Tibial artery (tissue), 4 donors: ENCODE measurements at regions not wholly inside any gene's neighbourhood (a gene's known extent, or its start where the extent isn't known, plus 50 kb on each side); places are given as distances from the start of the nearest gene placed in this dataset.

ENCODE experiments used
- DNase-seq, 2 donors: peaks; one replicate each; pipeline ENCODE4 v3.0.0-alpha.2; 2019
- H3K27ac ChIP-seq, 2 donors: fragments of 200-600 bp; sonication (generic) in 1 of 2; 1 replicate in 1 of 2; 2 replicates in 1 of 2; pipeline ENCODE4 v1.5.1; 2018 to 2019; ENCODE audit warnings: mild to moderate bottlenecking in 1 of 2
- H3K27me3 ChIP-seq, 2 donors: fragments of 200-600 bp; sonication (generic) in 1 of 2; one replicate each; pipeline versions ENCODE4 v1.5.1 to v1.6.0; 2016 to 2019
- H3K36me3 ChIP-seq, 3 donors: fragments of 200-600 bp; sonication (generic) in 2 of 3; one replicate each; pipeline ENCODE4 v1.5.1; 2016 to 2019; ENCODE audit warnings: mild to moderate bottlenecking in 2 of 3
- H3K4me1 ChIP-seq, 4 donors: fragments of 200-600 bp; sonication (generic) in 2 of 4; 1 replicate in 3 of 4; 2 replicates in 1 of 4; pipeline ENCODE4 v1.5.1; 2016 to 2019
- H3K4me3 ChIP-seq, 2 donors: fragments of 200-600 bp; sonication (generic) in 1 of 2; 1 replicate in 1 of 2; 2 replicates in 1 of 2; pipeline ENCODE4 v1.5.1; 2018 to 2019; ENCODE audit warnings: mild to moderate bottlenecking in 2 of 2
- H3K9me3 ChIP-seq, 3 donors: fragments of 200-600 bp; sonication (generic) in 1 of 3; one replicate each; pipeline ENCODE4 v1.5.1; 2016 to 2019
- intact Hi-C: fragments of 100-400 bp; cut with DNase I; formaldehyde crosslinking; loops from one replicate; pipeline ENCODE4 v1.15.0; 2023; ENCODE audit warnings: low total_unique reads
- TF ChIP-seq, protein P1 (sequence below), 2 experiments: fragments of 200-600 bp in 1 of 2; fragments of 450-650 bp in 1 of 2; IDR thresholded peaks; one replicate each; pipeline ENCODE4 v1.5.1; 2017 to 2019; ENCODE audit warnings: antibody characterized with exemption in 2 of 2, mild to moderate bottlenecking in 1 of 2, moderate library complexity in 1 of 2

DNA sequence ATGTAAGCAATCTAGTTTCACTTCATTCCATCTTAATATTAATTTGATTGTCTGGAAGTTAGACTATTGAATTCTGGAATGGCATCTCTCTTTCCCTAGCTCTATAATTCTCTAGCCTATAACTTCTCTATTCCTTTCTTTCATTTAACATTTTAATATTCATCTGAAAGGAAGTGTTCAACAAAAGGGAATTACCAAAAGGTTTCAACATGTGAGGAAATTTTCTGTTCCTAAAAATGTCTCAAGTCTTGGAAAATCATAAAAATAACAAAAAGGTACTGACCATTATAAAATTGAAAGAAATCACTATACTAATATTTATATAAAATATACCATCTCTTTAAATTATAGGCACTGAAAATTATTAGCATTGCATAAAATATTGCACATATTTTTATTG, 228.7 kb downstream of the TXNL1 start:
- Histone ChIP-seq H3K4me1 (no peaks in the 10 kb centered on the region), H3K4me3 (no peak overlapping the region), H3K27me3 (no peaks in the 10 kb centered on the region), H3K9me3 (no peaks in the 10 kb centered on the region), H3K27ac (no peak overlapping the region), H3K36me3 (no peaks in the 10 kb centered on the region)
- TF ChIP-seq, protein P1, sequence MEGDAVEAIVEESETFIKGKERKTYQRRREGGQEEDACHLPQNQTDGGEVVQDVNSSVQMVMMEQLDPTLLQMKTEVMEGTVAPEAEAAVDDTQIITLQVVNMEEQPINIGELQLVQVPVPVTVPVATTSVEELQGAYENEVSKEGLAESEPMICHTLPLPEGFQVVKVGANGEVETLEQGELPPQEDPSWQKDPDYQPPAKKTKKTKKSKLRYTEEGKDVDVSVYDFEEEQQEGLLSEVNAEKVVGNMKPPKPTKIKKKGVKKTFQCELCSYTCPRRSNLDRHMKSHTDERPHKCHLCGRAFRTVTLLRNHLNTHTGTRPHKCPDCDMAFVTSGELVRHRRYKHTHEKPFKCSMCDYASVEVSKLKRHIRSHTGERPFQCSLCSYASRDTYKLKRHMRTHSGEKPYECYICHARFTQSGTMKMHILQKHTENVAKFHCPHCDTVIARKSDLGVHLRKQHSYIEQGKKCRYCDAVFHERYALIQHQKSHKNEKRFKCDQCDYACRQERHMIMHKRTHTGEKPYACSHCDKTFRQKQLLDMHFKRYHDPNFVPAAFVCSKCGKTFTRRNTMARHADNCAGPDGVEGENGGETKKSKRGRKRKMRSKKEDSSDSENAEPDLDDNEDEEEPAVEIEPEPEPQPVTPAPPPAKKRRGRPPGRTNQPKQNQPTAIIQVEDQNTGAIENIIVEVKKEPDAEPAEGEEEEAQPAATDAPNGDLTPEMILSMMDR (IDR thresholded peaks at IDR 0.05) = no peak
- DNase-seq = no peak
- intact Hi-C loops = no loop called here

GRCh38 chr18:56407646-56408180, 230.7 kb downstream of the TXNL1 start:
- Histone ChIP-seq H3K27me3 (no peaks in the 10 kb centered on the region), H3K4me1 (peaks cover 0 to 7% (median 2%) of the 10 kb centered on the region in 4 donors), H3K4me3 (no peak overlapping the region), H3K36me3 (no peaks in the 10 kb centered on the region), H3K27ac (no peak overlapping the region), H3K9me3 (no peaks in the 10 kb centered on the region)
- TF ChIP-seq, protein P1 (IDR thresholded peaks at IDR 0.05) = no peak
- no peak for DNase-seq
- intact Hi-C loops = no loop called here

GRCh38 chr18:56402872-56403516, 235.4 kb downstream of the TXNL1 start:
- peak overlapping the region in 1 of 2 donors; percentile 5 for H3K27ac ChIP-seq
- intact Hi-C loops = no loop called here

GRCh38 chr18:56393870-56394269, 244.5 kb downstream of the TXNL1 start:
- Histone ChIP-seq H3K4me1 (no peaks in the 10 kb centered on the region), H3K27ac (no peak overlapping the region), H3K27me3 (no peaks in the 10 kb centered on the region), H3K36me3 (no peaks in the 10 kb centered on the region), H3K4me3 (no peak overlapping the region), H3K9me3 (no peaks in the 10 kb centered on the region)
- DNase-seq = no peak
- TF ChIP-seq, protein P1 (IDR thresholded peaks at IDR 0.05) = no peak
- intact Hi-C loops = no loop called here

More at GRCh38 chr18:56402872-56403516, 235.4 kb downstream of the TXNL1 start:
- Histone ChIP-seq H3K27me3 (no peaks in the 10 kb centered on the region), H3K36me3 (no peaks in the 10 kb centered on the region), H3K9me3 (no peaks in the 10 kb centered on the region), H3K4me1 (peaks cover 0 to 7% (median 3%) of the 10 kb centered on the region in 4 donors), H3K4me3 (no peak overlapping the region)
- TF ChIP-seq, protein P1 (IDR thresholded peaks at IDR 0.05) = no peak
- no peak for DNase-seq

DNA sequence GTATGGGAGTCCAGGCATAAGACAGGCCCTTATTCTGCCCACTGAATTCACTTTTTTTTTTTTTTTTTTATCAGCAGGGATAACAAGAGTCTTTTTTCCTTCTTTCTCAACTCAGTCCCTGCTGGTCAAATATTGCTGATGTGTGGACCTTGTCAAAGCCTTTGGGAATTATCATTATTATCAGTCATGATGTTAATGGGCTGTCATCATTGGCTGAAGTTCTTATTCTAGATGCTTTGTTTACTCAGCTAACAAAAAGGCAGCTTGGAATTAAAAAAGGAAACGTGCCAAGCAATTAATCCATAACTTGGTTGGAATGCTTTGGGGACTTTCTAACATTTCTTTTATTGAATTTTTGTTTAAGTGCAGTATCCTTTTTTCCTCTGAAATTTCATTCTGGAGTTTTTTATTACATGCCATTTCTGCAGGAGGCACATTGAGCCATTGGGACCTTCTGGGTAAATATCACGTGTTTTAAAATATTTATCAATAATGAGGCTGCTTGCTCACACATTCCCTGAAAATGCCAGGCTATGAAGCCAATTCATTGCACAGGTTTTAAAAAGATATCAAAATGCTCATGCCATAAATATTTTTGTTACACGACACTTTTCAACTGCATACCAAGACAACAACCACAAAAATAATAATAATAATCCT, 246.3 kb downstream of the TXNL1 start:
- Histone ChIP-seq H3K4me3 (no peak overlapping the region), H3K9me3 (no peaks in the 10 kb centered on the region), H3K36me3 (no peaks in the 10 kb centered on the region), H3K27me3 (no peaks in the 10 kb centered on the region), H3K27ac (no peak overlapping the region), H3K4me1 (no peaks in the 10 kb centered on the region)
- intact Hi-C loops = no loop called here
- TF ChIP-seq, protein P1 (IDR thresholded peaks at IDR 0.05) = no peak
- no peak for DNase-seq
